ENCODE measurements at regions not wholly inside any gene's neighbourhood (a gene's known extent, or its start where the extent isn't known, plus 50 kb on each side); places are given as distances from the start of the nearest gene placed in this dataset.

DNA sequence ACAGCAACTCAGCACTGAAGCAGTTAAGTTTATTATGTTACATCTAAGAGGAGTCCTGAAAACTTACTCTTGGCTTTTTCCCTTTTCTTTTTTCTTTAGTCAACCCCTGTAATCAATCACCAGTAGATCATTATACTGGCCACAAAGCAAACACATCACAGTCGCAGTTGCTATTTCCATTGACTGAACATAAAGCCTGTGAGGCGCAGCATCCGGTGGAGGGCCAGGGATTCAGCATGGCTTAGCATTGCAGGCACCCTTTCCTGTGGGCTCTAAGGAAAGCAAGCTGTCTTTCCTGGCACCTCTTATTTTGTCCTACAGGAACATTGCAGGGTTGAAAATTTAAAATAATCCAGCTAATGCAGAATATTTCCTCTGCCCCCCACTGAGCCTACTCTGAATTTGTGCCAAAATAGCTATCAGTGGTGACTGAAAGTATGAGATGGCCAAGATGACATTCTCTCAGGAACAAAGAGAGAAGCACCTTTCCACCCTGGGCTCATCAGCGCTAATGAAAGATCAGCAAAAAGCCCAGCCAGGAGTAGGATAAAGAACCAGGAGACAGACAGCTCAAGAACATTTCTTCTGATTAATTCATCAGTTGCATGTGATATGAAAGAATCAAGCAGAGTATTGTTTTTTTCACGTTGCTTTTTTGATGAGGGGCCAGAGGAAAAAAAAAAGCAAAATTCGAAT lies 85.3 kb upstream of the SULT1C3 start:
- no peak overlapping the region for H3K4me3 ChIP-seq
- TF ChIP-seq POLR2AphosphoS5 (IDR thresholded peaks at IDR 0.05) (no peak), POLR2A (IDR thresholded peaks at IDR 0.05) (no peak), CTCF (IDR thresholded peaks at IDR 0.05) (no peak)
- H3K9me3 ChIP-seq: no peaks in the 10 kb centered on the region
- no peak overlapping the region for H3K27ac ChIP-seq
- DNase-seq (ENCODE audit: low spot score in 2 of 2): no peak
- intact Hi-C loops (cut with DNase I; ENCODE audit: low total_unique reads): no loop called here
- no peaks in the 10 kb centered on the region for H3K4me1 ChIP-seq
- no peaks in the 10 kb centered on the region for H3K27me3 ChIP-seq
- no peaks in the 10 kb centered on the region for H3K36me3 ChIP-seq

DNA sequence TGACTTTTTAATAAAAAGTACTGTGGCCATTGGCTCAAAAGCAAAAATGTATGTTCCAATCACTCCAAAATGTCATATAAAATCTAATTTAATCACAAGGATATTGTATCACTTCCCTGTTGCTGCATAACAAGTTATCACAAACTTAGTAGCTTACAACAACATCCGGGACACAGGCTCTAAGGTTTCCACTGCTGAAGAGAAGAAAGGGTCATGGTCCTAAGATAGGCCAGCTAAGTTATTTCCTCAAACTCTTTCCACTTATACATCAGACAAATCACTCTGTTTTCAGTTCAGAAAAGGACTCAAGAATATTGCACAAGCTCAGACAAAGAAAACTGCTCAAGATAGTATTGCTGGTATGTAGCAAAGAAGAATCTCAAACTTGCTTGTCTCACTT lies 78.5 kb upstream of the SULT1C3 start:
- DNase-seq (ENCODE audit: low spot score in 2 of 2): no peak
- Histone ChIP-seq H3K9me3 (no peaks in the 10 kb centered on the region), H3K4me1 (no peaks in the 10 kb centered on the region), H3K36me3 (no peaks in the 10 kb centered on the region), H3K27ac (no peak overlapping the region), H3K4me3 (no peak overlapping the region), H3K27me3 (no peaks in the 10 kb centered on the region)
- TF ChIP-seq POLR2A (IDR thresholded peaks at IDR 0.05) (no peak), CTCF (IDR thresholded peaks at IDR 0.05) (no peak), POLR2AphosphoS5 (IDR thresholded peaks at IDR 0.05) (no peak)
- intact Hi-C loops (cut with DNase I; ENCODE audit: low total_unique reads): no loop called here

DNA sequence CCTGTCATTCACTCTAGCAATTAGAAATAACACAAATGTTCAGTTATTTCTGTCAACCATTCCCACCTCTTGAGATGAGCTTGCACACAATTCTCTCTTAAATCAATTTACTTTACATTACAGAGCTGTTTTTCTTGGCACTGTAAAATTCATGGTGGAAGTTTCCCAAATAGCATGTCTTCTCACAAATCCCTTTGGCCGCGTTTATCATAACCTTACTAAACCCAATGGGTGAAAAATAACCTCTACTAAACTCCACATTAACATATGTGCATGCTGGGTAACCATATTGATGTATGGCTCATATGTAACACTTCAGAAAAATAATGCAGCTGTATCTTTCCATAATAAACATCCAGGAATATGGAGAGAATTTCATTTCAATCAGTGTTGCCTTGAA lies 75.5 kb upstream of the SULT1C3 start:
- Histone ChIP-seq H3K36me3 (no peaks in the 10 kb centered on the region), H3K4me3 (no peak overlapping the region), H3K27me3 (no peaks in the 10 kb centered on the region), H3K4me1 (no peaks in the 10 kb centered on the region), H3K9me3 (no peaks in the 10 kb centered on the region), H3K27ac (no peak overlapping the region)
- no peak for TF ChIP-seq POLR2A (IDR thresholded peaks at IDR 0.05)
- no peak for TF ChIP-seq POLR2AphosphoS5 (IDR thresholded peaks at IDR 0.05)
- TF ChIP-seq CTCF (IDR thresholded peaks at IDR 0.05): no peak
- DNase-seq (ENCODE audit: low spot score in 2 of 2): no peak
- intact Hi-C loops (cut with DNase I; ENCODE audit: low total_unique reads): no loop called here

DNA sequence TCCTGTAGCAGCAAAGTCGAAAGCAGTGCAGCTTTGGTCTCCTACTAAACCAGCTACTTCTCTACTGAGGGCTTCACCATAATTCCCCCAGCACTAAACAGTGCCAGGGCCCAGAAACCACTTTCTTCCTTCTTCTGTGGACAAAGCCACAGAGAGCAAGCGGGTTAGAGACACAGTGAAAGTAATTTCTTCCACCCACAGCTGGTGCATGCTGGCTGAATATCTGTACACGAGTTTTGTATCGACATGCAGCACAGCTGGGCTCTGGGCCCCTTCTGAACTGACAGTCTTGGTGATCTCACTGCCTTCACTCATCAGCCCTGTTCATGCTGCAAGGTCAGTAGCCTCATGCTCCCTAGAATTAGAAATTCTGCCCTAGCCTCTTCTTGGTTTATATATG lies 74.0 kb upstream of the SULT1C3 start:
- no peak for DNase-seq (ENCODE audit: low spot score in 2 of 2)
- H3K36me3 ChIP-seq: no peaks in the 10 kb centered on the region
- H3K27ac ChIP-seq: no peak overlapping the region
- intact Hi-C loops (cut with DNase I; ENCODE audit: low total_unique reads): no loop called here
- no peaks in the 10 kb centered on the region for H3K9me3 ChIP-seq
- H3K4me3 ChIP-seq: no peak overlapping the region
- H3K4me1 ChIP-seq: no peaks in the 10 kb centered on the region
- TF ChIP-seq POLR2A (IDR thresholded peaks at IDR 0.05) (no peak), POLR2AphosphoS5 (IDR thresholded peaks at IDR 0.05) (no peak), CTCF (IDR thresholded peaks at IDR 0.05) (no peak)
- H3K27me3 ChIP-seq: no peaks in the 10 kb centered on the region

DNA sequence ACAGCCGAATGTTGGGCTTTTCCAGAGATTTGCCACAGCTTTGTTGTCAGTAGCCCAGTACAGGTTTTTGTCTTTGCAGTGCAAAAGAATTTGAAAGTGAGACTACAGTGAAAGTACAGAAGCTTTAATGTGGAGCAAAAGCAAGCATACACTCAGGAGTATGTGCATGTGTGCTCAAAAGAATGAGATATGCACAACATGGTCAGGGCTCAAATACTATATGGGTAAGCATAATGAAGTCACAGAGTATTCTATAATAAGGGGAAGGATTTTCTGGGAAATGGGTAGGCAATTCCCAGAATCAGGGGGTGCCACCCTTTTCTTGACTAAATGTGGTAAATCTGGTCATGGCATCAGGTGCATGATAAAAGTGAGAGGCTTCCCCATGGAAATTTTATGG lies 72.1 kb upstream of the SULT1C3 start:
- intact Hi-C loops (cut with DNase I; ENCODE audit: low total_unique reads): no loop called here
- TF ChIP-seq POLR2A (IDR thresholded peaks at IDR 0.05): no peak
- no peak for TF ChIP-seq POLR2AphosphoS5 (IDR thresholded peaks at IDR 0.05)
- TF ChIP-seq CTCF (IDR thresholded peaks at IDR 0.05): no peak

More for the DNA sequence above, 72.1 kb upstream of the SULT1C3 start:
- H3K27ac ChIP-seq: no peak overlapping the region
- H3K4me3 ChIP-seq: no peak overlapping the region
- no peaks in the 10 kb centered on the region for H3K36me3 ChIP-seq
- no peaks in the 10 kb centered on the region for H3K4me1 ChIP-seq
- H3K9me3 ChIP-seq: no peaks in the 10 kb centered on the region
- H3K27me3 ChIP-seq: no peaks in the 10 kb centered on the region
- DNase-seq (ENCODE audit: low spot score in 2 of 2): no peak
